Loucy (cell line): ENCODE measurements at regions not wholly inside any gene's neighbourhood (a gene's known extent, or its start where the extent isn't known, plus 50 kb on each side); places are given as distances from the start of the nearest gene placed in this dataset.

Experiments used
- EZH2phosphoT487 ChIP-seq: fragments of 200-600 bp; IDR thresholded peaks from 2 replicates; pipeline ENCODE4 v1.6.1; 2018; ENCODE audit warnings: antibody characterized with exemption, mild to moderate bottlenecking, moderate library complexity, borderline replicate concordance
- TF ChIP-seq, protein P1 (sequence below): fragments of 200-600 bp; sonication (generic); conservative IDR thresholded peaks from 2 replicates; pipeline ENCODE4 v1.5.1; 2014; ENCODE audit warnings: mild to moderate bottlenecking, antibody characterized with exemption, low read length

DNA sequence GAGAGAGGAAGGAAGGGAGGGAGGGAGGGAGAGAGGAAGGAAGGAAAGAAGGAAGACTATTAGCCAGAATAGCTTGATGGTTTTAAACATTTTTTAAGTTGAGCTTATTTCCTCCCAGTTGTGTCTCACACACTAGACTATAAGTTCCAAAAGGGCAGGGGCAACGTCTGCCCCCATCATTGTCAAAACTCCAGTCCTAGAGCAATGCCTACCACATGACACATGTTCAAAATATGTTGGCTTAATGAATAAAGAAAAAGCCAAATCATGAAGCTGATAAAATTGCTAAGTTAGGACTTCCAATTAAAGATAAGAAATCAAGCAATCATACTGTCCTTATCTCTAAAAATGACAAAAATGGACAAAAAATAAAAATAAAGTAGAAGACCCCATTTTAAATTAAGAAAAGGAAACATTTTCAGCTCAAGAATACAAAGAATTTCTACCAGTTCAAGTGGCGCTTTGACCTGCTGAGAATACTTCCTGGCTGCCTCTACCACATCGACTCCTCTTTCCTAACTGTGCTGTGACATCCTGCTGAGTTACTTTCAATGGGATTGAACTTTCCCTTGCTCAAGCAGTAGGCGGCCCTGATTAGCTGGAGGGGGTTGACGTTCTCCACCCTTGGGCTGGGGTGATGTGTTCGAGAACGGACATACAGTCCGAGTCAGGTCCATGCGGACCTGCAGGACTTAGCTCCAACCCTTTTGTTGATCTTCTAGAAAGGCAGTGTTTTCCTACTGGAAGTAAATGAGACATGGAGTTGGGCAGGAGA, 283.9 kb upstream of the FOXQ1 start:
- TF ChIP-seq, protein P1, sequence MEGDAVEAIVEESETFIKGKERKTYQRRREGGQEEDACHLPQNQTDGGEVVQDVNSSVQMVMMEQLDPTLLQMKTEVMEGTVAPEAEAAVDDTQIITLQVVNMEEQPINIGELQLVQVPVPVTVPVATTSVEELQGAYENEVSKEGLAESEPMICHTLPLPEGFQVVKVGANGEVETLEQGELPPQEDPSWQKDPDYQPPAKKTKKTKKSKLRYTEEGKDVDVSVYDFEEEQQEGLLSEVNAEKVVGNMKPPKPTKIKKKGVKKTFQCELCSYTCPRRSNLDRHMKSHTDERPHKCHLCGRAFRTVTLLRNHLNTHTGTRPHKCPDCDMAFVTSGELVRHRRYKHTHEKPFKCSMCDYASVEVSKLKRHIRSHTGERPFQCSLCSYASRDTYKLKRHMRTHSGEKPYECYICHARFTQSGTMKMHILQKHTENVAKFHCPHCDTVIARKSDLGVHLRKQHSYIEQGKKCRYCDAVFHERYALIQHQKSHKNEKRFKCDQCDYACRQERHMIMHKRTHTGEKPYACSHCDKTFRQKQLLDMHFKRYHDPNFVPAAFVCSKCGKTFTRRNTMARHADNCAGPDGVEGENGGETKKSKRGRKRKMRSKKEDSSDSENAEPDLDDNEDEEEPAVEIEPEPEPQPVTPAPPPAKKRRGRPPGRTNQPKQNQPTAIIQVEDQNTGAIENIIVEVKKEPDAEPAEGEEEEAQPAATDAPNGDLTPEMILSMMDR: no peak
- no peak for TF ChIP-seq EZH2phosphoT487
